Lung (tissue), 11 donors: ENCODE measurements at regions not wholly inside any gene's neighbourhood (a gene's known extent, or its start where the extent isn't known, plus 50 kb on each side); places are given as distances from the start of the nearest gene placed in this dataset.

Source experiments
- ATAC-seq: fragments of 200-7000 bp; cut with Tn5 transposase; one replicate; pipeline ENCODE4 v1.9.1; 2020; ENCODE audit warnings: moderate number of reproducible peaks; ENCODE audit not compliant: insufficient read depth, low FRiP score
- DNase-seq, 3 donors: peaks; one replicate each; pipeline ENCODE4 v3.0.0-alpha.2; 2013 to 2017
- H3K27ac ChIP-seq, 2 donors: one replicate each; pipeline ENCODE4 v1.5.1; 2013; ENCODE audit warnings: mild to moderate bottlenecking in 2 of 2, moderate library complexity in 2 of 2, control low read depth in 1 of 2, inconsistent platforms in 1 of 2, low read depth in 1 of 2, low read length in 1 of 2
- H3K27me3 ChIP-seq, 3 donors: one replicate each; pipeline ENCODE4 v1.5.1; 2013; ENCODE audit warnings: low read length in 2 of 3; ENCODE audit not compliant: control insufficient read depth in 3 of 3, insufficient read depth in 3 of 3
- H3K36me3 ChIP-seq, 4 donors: one replicate each; pipeline ENCODE4 v1.5.1; 2013; ENCODE audit warnings: low read length in 4 of 4, mild to moderate bottlenecking in 1 of 4, moderate library complexity in 1 of 4; ENCODE audit not compliant: control insufficient read depth in 4 of 4, insufficient read depth in 4 of 4
- H3K4me1 ChIP-seq, 5 donors: one replicate each; pipeline ENCODE4 v1.5.1; 2013; ENCODE audit warnings: low read length in 5 of 5, mild to moderate bottlenecking in 2 of 5, moderate library complexity in 1 of 5; ENCODE audit not compliant: control insufficient read depth in 5 of 5, insufficient read depth in 5 of 5
- H3K4me3 ChIP-seq: one replicate; pipeline ENCODE4 v1.5.1; 2013; ENCODE audit warnings: mild to moderate bottlenecking, control low read depth, moderate library complexity
- H3K9ac ChIP-seq, 2 donors: one replicate each; pipeline ENCODE4 v1.5.1; 2013; ENCODE audit warnings: low read length in 2 of 2, control low read depth in 1 of 2; ENCODE audit not compliant: insufficient read depth in 1 of 2
- H3K9me3 ChIP-seq, 4 donors: one replicate each; pipeline ENCODE4 v1.5.1; 2013; ENCODE audit warnings: low read length in 3 of 4, mild to moderate bottlenecking in 1 of 4, moderate library complexity in 1 of 4; ENCODE audit not compliant: control insufficient read depth in 4 of 4, insufficient read depth in 3 of 4
- WGBS, 2 donors: extraction: QIAGEN DNeasy Blood & Tissue Kit; methylation state at CpG; one replicate each; pipeline ENCODE4 v1.1.7; 2013; 5-methylcytosine and 5-hydroxymethylcytosine counted together
- TF ChIP-seq, protein P1 (sequence below): IDR thresholded peaks from 2 replicates; pipeline ENCODE4 v1.5.1; 2012; ENCODE audit warnings: mild to moderate bottlenecking; ENCODE audit errors: control extremely low read depth, extremely low read depth
- donor health status: control.
- donor health status: control.
- donor health status: Bipolar disorder and iron deficiency.
- donor health status: healthy.
- donor health status: DM: yes; HTN: yes; CAD: no.

DNA sequence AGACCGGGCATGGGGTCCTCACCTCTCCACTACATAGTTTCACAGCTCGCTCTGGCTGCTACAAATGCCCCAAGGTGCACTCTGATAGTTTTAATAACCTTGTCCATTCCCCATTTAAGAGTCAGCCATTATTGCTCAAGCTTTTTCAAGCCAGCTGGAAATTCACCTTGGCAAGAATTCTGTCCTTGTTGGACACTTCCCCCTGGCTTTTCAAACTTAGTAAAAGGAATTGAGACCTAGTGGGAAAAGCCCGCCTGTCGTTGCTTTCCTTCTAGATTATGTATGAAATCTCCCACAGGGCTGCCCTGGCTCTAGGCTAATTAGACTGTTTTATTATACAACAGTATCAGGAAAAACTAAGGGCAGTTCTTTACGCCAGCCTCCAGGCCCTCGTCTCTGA, 293.7 kb upstream of the GADL1 start:
- TF ChIP-seq, protein P1, sequence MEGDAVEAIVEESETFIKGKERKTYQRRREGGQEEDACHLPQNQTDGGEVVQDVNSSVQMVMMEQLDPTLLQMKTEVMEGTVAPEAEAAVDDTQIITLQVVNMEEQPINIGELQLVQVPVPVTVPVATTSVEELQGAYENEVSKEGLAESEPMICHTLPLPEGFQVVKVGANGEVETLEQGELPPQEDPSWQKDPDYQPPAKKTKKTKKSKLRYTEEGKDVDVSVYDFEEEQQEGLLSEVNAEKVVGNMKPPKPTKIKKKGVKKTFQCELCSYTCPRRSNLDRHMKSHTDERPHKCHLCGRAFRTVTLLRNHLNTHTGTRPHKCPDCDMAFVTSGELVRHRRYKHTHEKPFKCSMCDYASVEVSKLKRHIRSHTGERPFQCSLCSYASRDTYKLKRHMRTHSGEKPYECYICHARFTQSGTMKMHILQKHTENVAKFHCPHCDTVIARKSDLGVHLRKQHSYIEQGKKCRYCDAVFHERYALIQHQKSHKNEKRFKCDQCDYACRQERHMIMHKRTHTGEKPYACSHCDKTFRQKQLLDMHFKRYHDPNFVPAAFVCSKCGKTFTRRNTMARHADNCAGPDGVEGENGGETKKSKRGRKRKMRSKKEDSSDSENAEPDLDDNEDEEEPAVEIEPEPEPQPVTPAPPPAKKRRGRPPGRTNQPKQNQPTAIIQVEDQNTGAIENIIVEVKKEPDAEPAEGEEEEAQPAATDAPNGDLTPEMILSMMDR: no peak
- no peak overlapping the region for H3K27ac ChIP-seq
- ATAC-seq (no peak), DNase-seq (no peak)
- no peak overlapping the region for H3K4me3 ChIP-seq
- no peaks in the 10 kb centered on the region for H3K4me1 ChIP-seq
- H3K27me3 ChIP-seq: no peaks in the 10 kb centered on the region
- H3K36me3 ChIP-seq: no peaks in the 10 kb centered on the region
- H3K9me3 ChIP-seq: no peaks in the 10 kb centered on the region
- no peak overlapping the region for H3K9ac ChIP-seq
- WGBS, 2 donors: 85 to 92% methylated on average over 6 of the region's 6 CpGs

DNA sequence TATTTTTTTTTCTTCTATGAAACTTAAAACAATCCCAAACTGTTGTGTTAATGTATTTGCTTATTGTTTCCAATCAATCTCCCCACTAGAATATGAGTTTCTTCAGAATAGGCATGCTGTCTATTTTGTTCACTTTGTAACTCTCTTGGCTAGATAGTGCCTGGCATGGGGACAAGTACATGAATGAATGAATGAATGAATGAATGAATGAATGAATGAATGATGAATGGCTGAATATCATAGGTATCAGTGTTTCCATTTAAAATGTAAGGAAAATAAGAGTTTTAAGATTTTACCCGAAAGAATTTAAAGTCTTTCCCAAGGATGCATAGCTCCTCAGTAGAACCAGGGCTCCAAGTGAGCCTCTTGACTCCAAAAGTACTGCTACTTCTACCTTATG, 294.9 kb upstream of the GADL1 start:
- no peaks in the 10 kb centered on the region for H3K4me1 ChIP-seq
- no peaks in the 10 kb centered on the region for H3K36me3 ChIP-seq
- no peak for DNase-seq
- H3K9me3 ChIP-seq: no peaks in the 10 kb centered on the region
- no peak overlapping the region for H3K4me3 ChIP-seq
- H3K27me3 ChIP-seq: no peaks in the 10 kb centered on the region
- no peak overlapping the region for H3K27ac ChIP-seq
- WGBS, 2 donors: 47 to 100% methylated on average over 1 of the region's 1 CpG
- H3K9ac ChIP-seq: no peak overlapping the region
- TF ChIP-seq, protein P1: no peak
- no peak for ATAC-seq

DNA sequence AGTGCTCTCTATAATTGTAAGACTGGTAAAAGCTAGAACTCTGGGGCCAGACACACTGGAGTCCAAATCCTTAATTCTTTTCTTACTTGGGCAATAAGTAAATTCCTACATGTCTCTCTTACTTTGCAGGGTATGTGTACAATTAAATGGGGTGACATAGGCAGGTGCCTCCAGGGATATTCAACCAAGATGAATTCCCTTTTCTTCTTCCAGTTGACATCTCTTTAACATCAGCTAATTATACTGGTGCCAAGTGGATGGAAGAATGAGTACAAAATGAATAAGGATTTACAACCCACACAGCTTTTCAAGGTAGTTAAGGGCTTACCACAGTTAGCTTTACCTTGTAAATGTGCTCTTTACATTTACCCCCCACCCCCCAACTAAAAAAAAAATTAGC, 295.5 kb upstream of the GADL1 start:
- Histone ChIP-seq H3K4me3 (no peak overlapping the region), H3K9me3 (no peaks in the 10 kb centered on the region), H3K36me3 (no peaks in the 10 kb centered on the region), H3K27ac (no peak overlapping the region), H3K27me3 (no peaks in the 10 kb centered on the region), H3K4me1 (no peaks in the 10 kb centered on the region), H3K9ac (no peak overlapping the region)
- ATAC-seq (no peak), DNase-seq (no peak)
- TF ChIP-seq, protein P1: no peak

DNA sequence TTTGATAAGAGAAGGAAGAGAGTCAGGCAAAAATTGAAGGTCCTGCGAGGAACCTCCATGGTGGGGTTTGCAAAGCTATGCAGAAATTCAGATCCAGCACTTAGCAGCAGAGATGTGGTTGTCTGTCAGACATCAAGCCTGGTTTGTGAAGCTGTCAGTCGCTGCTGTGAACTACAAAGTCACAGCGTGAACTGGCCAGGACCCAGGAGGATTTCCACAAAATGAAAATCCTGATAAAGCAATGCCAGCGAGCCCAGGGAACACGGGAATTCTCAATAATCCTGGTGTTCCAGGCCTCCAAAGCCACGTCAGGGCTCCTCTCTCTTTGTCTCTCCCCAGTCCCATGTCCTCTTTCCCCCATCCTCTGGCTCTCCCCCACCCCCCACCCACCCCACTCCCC, 296.9 kb upstream of the GADL1 start:
- 86 to 89% methylated on average over 6 of the region's 6 CpGs for WGBS, 2 donors
- no peak overlapping the region for H3K27ac ChIP-seq
- TF ChIP-seq, protein P1: no peak
- ATAC-seq (no peak), DNase-seq (no peak)
- H3K27me3 ChIP-seq: no peaks in the 10 kb centered on the region
- H3K9ac ChIP-seq: no peak overlapping the region
- H3K4me3 ChIP-seq: no peak overlapping the region
- no peaks in the 10 kb centered on the region for H3K36me3 ChIP-seq
- no peaks in the 10 kb centered on the region for H3K4me1 ChIP-seq
- H3K9me3 ChIP-seq: no peaks in the 10 kb centered on the region
